ENCODE measurements at regions not wholly inside any gene's neighbourhood (a gene's known extent, or its start where the extent isn't known, plus 50 kb on each side); places are given as distances from the start of the nearest gene placed in this dataset.
"Not testable (repeated sequence)": the region's sequence is repeated elsewhere in the genome, so short reads cannot be mapped to it uniquely, and the experiment has no call there.

DNA sequence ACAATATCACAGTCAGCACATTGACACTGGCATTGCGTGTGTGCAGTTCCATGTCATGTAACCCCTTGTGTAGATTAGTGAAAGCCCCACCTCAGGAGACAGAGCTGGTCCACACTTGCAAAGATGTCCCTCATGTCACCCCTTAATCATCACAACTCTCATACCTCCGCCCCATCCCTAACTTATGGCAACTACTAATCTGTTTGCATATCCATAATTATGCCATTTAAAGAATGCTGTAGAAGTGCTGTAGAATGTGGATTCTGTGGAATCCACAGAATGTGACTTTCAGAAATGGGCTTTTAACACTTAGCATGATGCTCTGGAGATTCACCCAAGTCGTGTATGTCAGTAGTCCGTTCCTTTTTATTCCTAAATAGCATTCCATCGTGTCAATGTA is 102.8 kb upstream of the VSTM2A start:
- no peak overlapping the region for H3K4me3 ChIP-seq (ENCODE audit: low read length)
- no peak for DNase-seq (ENCODE audit: low read depth)
- TF ChIP-seq, protein P1, sequence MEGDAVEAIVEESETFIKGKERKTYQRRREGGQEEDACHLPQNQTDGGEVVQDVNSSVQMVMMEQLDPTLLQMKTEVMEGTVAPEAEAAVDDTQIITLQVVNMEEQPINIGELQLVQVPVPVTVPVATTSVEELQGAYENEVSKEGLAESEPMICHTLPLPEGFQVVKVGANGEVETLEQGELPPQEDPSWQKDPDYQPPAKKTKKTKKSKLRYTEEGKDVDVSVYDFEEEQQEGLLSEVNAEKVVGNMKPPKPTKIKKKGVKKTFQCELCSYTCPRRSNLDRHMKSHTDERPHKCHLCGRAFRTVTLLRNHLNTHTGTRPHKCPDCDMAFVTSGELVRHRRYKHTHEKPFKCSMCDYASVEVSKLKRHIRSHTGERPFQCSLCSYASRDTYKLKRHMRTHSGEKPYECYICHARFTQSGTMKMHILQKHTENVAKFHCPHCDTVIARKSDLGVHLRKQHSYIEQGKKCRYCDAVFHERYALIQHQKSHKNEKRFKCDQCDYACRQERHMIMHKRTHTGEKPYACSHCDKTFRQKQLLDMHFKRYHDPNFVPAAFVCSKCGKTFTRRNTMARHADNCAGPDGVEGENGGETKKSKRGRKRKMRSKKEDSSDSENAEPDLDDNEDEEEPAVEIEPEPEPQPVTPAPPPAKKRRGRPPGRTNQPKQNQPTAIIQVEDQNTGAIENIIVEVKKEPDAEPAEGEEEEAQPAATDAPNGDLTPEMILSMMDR (conservative IDR thresholded peaks at IDR 0.05; ENCODE audit: low read depth, low read length), result no peak

DNA sequence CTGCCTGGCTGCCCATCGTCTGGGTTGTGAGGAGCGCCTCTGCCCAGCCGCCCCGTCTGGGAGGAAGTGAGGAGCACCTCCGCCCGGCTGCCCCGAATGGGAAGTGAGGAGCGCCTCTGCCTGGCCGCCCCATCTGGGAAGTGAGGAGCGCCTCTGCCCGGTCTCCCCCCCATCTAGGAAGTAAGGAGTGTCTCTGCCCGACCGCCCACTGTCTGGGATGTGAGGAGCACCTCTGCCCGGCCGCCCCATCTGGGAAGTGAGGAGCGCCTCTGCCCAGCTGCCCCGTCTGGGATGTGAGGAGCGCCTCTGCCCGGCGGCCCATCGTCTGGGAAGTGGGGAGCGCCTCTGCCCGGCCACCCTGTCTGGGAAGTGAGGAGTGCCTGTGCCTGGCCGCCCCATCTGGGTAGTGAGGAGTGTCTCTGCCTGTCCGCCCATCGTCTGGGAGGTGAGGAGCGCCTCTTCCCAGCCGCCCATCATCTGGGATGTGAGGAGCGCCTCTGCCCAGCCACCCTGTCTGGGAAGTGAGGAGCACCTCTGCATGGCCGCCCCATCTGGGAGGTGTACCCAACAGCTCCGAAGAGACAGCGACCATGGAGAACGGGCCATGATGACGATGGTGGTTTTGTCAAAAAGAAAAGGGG is 98.0 kb upstream of the VSTM2A start:
- not testable (repeated sequence) for H3K4me3 ChIP-seq (ENCODE audit: low read length); DNase-seq (ENCODE audit: low read depth)

DNA sequence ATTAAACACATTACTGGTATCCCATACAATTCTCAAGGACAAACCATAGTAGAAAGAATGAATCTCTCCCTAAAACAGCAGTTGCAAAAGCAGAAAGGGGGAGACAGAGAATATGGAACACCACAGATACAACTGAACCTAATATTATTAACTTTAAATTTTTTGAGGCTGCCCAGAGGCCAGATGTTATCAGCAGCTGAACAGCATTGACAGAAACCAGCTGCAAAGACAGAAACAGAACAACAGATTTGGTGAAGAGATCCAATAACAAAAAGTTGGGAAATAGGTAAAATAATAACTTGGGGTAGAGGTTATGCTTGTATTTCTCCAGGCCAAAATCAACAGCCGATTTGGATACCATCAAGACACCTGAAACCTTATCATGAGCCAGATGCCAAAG is 89.0 kb upstream of the VSTM2A start:
- not testable (repeated sequence) for H3K4me3 ChIP-seq (ENCODE audit: low read length)

DNA sequence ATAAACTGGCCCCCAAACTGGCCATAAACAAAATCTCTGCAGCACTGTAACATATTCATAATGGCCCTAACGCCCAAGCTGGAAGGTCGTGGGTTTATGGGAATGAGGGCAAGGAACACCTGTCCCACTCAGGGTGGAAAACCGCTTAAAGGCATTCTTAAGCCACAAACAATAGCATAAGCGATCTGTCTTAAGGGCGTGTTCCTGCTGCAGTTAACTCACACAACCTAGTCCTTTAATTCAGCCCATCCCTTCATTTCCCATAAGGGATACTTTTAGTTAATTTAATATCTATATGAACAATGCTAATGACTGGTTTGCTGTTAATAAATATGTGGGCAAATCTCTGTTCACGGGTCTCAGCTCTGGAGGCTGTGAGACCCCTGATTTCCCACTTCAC is 87.5 kb upstream of the VSTM2A start:
- not testable (repeated sequence) for H3K4me3 ChIP-seq (ENCODE audit: low read length); DNase-seq (ENCODE audit: low read depth)

More for the DNA sequence above, 89.0 kb upstream of the VSTM2A start:
- DNase-seq (ENCODE audit: low read depth), result not testable (repeated sequence)

DNA sequence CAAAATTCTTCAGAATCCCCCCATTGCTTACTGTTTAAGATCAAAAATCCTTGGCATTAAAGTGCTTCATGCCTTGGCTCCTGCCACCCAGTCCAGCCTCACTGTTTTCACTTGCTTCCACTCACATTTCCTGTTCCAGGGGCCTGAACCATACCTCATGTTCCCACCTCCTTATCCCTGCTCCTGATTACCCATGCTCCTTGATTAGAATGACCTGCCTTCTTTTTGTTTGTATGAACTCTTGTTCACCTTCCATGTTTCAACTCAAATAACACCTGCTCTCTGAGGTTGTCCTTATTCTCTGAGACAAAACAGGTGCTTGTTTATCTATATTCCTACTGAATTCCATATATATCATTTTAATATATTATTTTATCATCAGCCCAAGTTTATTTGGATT is 77.1 kb upstream of the VSTM2A start:
- H3K4me3 ChIP-seq (ENCODE audit: low read length), result no peak overlapping the region
- no peak for DNase-seq (ENCODE audit: low read depth)
- TF ChIP-seq, protein P1 (conservative IDR thresholded peaks at IDR 0.05; ENCODE audit: low read depth, low read length), result no peak

DNA sequence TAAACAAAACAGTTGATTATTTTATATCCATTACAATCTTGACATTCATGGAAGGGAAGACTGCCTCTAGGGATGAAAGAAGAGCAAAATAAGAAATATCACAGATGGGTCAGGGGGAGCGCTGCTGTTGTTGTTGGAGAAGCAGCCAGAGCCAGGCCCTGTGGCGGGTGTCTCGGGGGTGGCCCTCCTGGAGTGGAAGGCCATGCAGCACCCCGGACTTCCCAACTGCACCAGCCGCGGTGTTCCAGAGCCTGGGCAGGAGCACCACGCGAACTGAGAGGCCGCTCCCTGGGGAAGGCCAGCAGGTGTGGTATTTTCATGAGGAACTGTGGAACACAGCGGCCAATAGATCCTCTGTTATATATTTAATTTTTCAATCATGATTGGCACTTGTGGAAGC is 72.4 kb upstream of the VSTM2A start:
- H3K4me3 ChIP-seq (ENCODE audit: low read length), result no peak overlapping the region
- TF ChIP-seq, protein P1 (conservative IDR thresholded peaks at IDR 0.05; ENCODE audit: low read depth, low read length), result no peak
- no peak for DNase-seq (ENCODE audit: low read depth)

DNA sequence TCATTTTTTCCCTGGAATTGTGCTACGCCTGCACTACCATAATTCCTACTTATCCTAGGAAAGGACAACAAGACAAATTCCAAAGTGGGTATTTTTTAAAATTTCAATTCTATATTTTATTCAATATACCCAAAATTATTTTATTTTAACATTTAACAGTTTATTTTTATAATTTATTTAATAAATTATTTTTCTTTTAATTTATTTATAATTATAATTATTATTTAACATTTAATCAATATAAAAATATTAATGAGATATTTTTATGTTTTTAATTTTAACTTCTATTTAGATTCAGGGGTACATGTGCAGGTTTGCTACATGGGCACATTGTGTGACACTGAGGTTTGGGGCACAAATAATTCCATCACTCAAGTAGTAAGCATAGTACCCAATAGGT is 65.6 kb upstream of the VSTM2A start:
- no peak for DNase-seq (ENCODE audit: low read depth)
- H3K4me3 ChIP-seq (ENCODE audit: low read length), result no peak overlapping the region
- TF ChIP-seq, protein P1 (conservative IDR thresholded peaks at IDR 0.05; ENCODE audit: low read depth, low read length), result no peak

DNA sequence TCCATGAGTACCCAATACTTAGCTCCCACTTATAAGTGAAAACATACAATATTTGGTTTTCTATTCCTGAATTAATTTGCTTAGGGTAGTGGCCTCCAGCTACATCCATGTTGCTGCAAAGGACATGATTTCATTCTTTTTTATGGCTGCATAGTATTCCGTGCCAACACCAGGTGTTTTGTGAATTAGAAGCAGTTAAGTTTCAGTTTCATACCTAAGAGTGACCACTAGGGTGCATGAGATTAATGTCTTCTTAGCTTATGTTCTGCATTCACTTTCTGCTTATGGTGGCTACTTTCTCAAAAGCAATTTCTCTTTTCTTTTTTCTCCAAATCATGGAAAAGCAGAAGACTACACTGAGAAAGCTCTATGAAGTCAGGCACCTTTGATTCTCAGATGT is 65.1 kb upstream of the VSTM2A start:
- H3K4me3 ChIP-seq (ENCODE audit: low read length), result no peak overlapping the region
- TF ChIP-seq, protein P1 (conservative IDR thresholded peaks at IDR 0.05; ENCODE audit: low read depth, low read length), result no peak
- DNase-seq (ENCODE audit: low read depth), result no peak

DNA sequence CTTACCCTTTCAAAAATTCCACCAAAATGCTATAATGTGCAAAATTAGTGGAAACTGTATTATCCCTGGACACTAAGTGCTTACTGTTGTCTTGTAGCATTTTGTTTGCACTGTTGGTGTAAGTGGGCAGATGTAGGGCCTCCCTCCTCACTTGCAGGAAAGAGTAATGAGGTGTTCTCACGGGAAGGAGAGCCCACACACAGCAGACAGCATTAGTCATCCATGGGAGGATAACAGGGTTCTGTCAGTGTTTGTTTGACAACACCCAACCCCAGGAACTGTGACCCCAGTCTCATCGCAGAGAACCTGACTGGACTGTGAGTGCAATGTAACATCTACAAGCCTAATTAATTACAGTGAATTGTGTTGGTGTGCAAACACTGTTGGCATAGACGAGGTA is 58.7 kb upstream of the VSTM2A start:
- TF ChIP-seq, protein P1 (conservative IDR thresholded peaks at IDR 0.05; ENCODE audit: low read depth, low read length), result no peak
- DNase-seq (ENCODE audit: low read depth), result no peak
- no peak overlapping the region for H3K4me3 ChIP-seq (ENCODE audit: low read length)

Measured in retinal pigment epithelial cell (primary cell).